ENCODE measurements at regions not wholly inside any gene's neighbourhood (a gene's known extent, or its start where the extent isn't known, plus 50 kb on each side); places are given as distances from the start of the nearest gene placed in this dataset.
"Not testable (repeated sequence)": the region's sequence is repeated elsewhere in the genome, so short reads cannot be mapped to it uniquely, and the experiment has no call there.

GRCh38 chr16:76857402-76857801 lies 333.6 kb upstream of the MON1B start:
- no peak for TF ChIP-seq CTCF (IDR thresholded peaks at IDR 0.05; ENCODE audit: control insufficient read depth, extremely low read depth, insufficient read depth)
- no peak overlapping the region for H3K4me3 ChIP-seq (ENCODE audit: low read depth, low read length)
- DNase-seq (ENCODE audit: low read depth), result no peak

GRCh38 chr16:76862901-76863300 lies 328.1 kb upstream of the MON1B start:
- no peak for TF ChIP-seq CTCF (IDR thresholded peaks at IDR 0.05; ENCODE audit: control insufficient read depth, extremely low read depth, insufficient read depth)
- no peak for DNase-seq (ENCODE audit: low read depth)
- no peak overlapping the region for H3K4me3 ChIP-seq (ENCODE audit: low read depth, low read length)

GRCh38 chr16:76866994-76867393 lies 324.0 kb upstream of the MON1B start:
- TF ChIP-seq CTCF (IDR thresholded peaks at IDR 0.05; ENCODE audit: control insufficient read depth, extremely low read depth, insufficient read depth), result no peak
- no peak overlapping the region for H3K4me3 ChIP-seq (ENCODE audit: low read depth, low read length)
- DNase-seq (ENCODE audit: low read depth), result no peak

GRCh38 chr16:76875898-76876297 lies 315.1 kb upstream of the MON1B start:
- no peak overlapping the region for H3K4me3 ChIP-seq (ENCODE audit: low read depth, low read length)
- DNase-seq (ENCODE audit: low read depth), result no peak
- no peak for TF ChIP-seq CTCF (IDR thresholded peaks at IDR 0.05; ENCODE audit: control insufficient read depth, extremely low read depth, insufficient read depth)

GRCh38 chr16:76879420-76879819 lies 311.6 kb upstream of the MON1B start:
- H3K4me3 ChIP-seq (ENCODE audit: low read depth, low read length), result no peak overlapping the region
- no peak for DNase-seq (ENCODE audit: low read depth)
- TF ChIP-seq CTCF (IDR thresholded peaks at IDR 0.05; ENCODE audit: control insufficient read depth, extremely low read depth, insufficient read depth), result no peak

GRCh38 chr16:76880523-76880922 lies 310.5 kb upstream of the MON1B start:
- not testable (repeated sequence) for H3K4me3 ChIP-seq (ENCODE audit: low read depth, low read length); DNase-seq (ENCODE audit: low read depth)

- H3K4me3 ChIP-seq (ENCODE audit: low read depth, low read length), result no peak overlapping the region
- no peak for DNase-seq (ENCODE audit: low read depth)
- TF ChIP-seq CTCF (IDR thresholded peaks at IDR 0.05; ENCODE audit: control insufficient read depth, extremely low read depth, insufficient read depth), result peak; percentile 42; the same call in 1 of the 2 replicates
Measured at GRCh38 chr16:76882105-76882504, 308.9 kb upstream of the MON1B start.
